ENCODE measurements at regions not wholly inside any gene's neighbourhood (a gene's known extent, or its start where the extent isn't known, plus 50 kb on each side); places are given as distances from the start of the nearest gene placed in this dataset.
"Not testable (repeated sequence)": the region's sequence is repeated elsewhere in the genome, so short reads cannot be mapped to it uniquely, and the experiment has no call there.

- DNase-seq (ENCODE audit: low read depth), result no peak
These were observed 57.1 kb downstream of the GRIN2B start for GRCh38 chr12:13924286-13924685.

GRCh38 chr12:13918897-13919296 is 62.5 kb downstream of the GRIN2B start:
- DNase-seq (ENCODE audit: low read depth), result no peak

GRCh38 chr12:13915096-13915495 is 66.3 kb downstream of the GRIN2B start:
- DNase-seq (ENCODE audit: low read depth), result no peak

GRCh38 chr12:13913371-13913770 is 68.0 kb downstream of the GRIN2B start:
- DNase-seq (ENCODE audit: low read depth), result no peak

- no peak for DNase-seq (ENCODE audit: low read depth)
These were observed 69.4 kb downstream of the GRIN2B start for GRCh38 chr12:13911756-13912554.

GRCh38 chr12:13905794-13906193 is 75.6 kb downstream of the GRIN2B start:
- DNase-seq (ENCODE audit: low read depth), result no peak

- DNase-seq (ENCODE audit: low read depth), result no peak
These were observed 80.7 kb downstream of the GRIN2B start for GRCh38 chr12:13900718-13901117.

GRCh38 chr12:13898387-13898786 is 83.0 kb downstream of the GRIN2B start:
- DNase-seq (ENCODE audit: low read depth), result not testable (repeated sequence)

- no peak for DNase-seq (ENCODE audit: low read depth)
These were observed 83.6 kb downstream of the GRIN2B start for GRCh38 chr12:13897811-13898210.

- DNase-seq (ENCODE audit: low read depth), result no peak
These were observed 85.3 kb downstream of the GRIN2B start for GRCh38 chr12:13896063-13896626.

GRCh38 chr12:13891902-13892301 is 89.5 kb downstream of the GRIN2B start:
- no peak for DNase-seq (ENCODE audit: low read depth)

- no peak for DNase-seq (ENCODE audit: low read depth)
These were observed 90.5 kb downstream of the GRIN2B start for GRCh38 chr12:13890943-13891342.

- DNase-seq (ENCODE audit: low read depth), result no peak
These were observed 93.5 kb downstream of the GRIN2B start for GRCh38 chr12:13887779-13888388.

GRCh38 chr12:13882176-13882575 is 99.2 kb downstream of the GRIN2B start:
- no peak for DNase-seq (ENCODE audit: low read depth)

GRCh38 chr12:13880613-13881012 is 100.8 kb downstream of the GRIN2B start:
- DNase-seq (ENCODE audit: low read depth), result no peak

- no peak for DNase-seq (ENCODE audit: low read depth)
These were observed 105.7 kb downstream of the GRIN2B start for GRCh38 chr12:13875744-13876143.

- no peak for DNase-seq (ENCODE audit: low read depth)
These were observed 111.1 kb downstream of the GRIN2B start for GRCh38 chr12:13870255-13870654.

GRCh38 chr12:13864081-13864673 is 117.2 kb downstream of the GRIN2B start:
- peak; percentile 47 for DNase-seq (ENCODE audit: low read depth)

GRCh38 chr12:13857750-13858149 is 123.7 kb downstream of the GRIN2B start:
- DNase-seq (ENCODE audit: low read depth), result no peak

- DNase-seq (ENCODE audit: low read depth), result no peak
These were observed 127.9 kb downstream of the GRIN2B start for GRCh38 chr12:13853471-13853870.

- no peak for DNase-seq (ENCODE audit: low read depth)
These were observed 129.6 kb downstream of the GRIN2B start for GRCh38 chr12:13851828-13852227.

GRCh38 chr12:13849456-13849855 is 131.9 kb downstream of the GRIN2B start:
- DNase-seq (ENCODE audit: low read depth), result no peak

GRCh38 chr12:13843841-13844240 is 137.6 kb downstream of the GRIN2B start:
- no peak for DNase-seq (ENCODE audit: low read depth)

Measured in M059J (cell line).